ENCODE measurements at regions not wholly inside any gene's neighbourhood (a gene's known extent, or its start where the extent isn't known, plus 50 kb on each side); places are given as distances from the start of the nearest gene placed in this dataset.
"Not testable (repeated sequence)": the region's sequence is repeated elsewhere in the genome, so short reads cannot be mapped to it uniquely, and the experiment has no call there.

GRCh38 chr21:24545807-24546361, 1061.4 kb downstream of the MRPL39 start:
- H3K4me1 ChIP-seq (ENCODE audit: insufficient read depth, low read length) = no peaks in the 10 kb centered on the region

GRCh38 chr21:24514081-24514733, 1093.1 kb downstream of the MRPL39 start:
- H3K27ac ChIP-seq (ENCODE audit: low read length) = no peak overlapping the region
- H3K9ac ChIP-seq (ENCODE audit: low read depth, low read length) = no peak overlapping the region

More at GRCh38 chr21:24545807-24546361, 1061.4 kb downstream of the MRPL39 start:
- Histone ChIP-seq H3K36me3 (ENCODE audit: insufficient read depth, low read depth, low read length) (no peaks in the 10 kb centered on the region), H3K27ac (ENCODE audit: low read length) (no peak overlapping the region), H3K4me3 (ENCODE audit: low read length) (no peak overlapping the region), H3K9me3 (ENCODE audit: insufficient read depth, low read depth, low read length) (no peaks in the 10 kb centered on the region), H3K9ac (ENCODE audit: low read depth, low read length) (no peak overlapping the region), H3K27me3 (ENCODE audit: insufficient read depth, low read length) (no peaks in the 10 kb centered on the region)

GRCh38 chr21:24509131-24509530, 1098.2 kb downstream of the MRPL39 start:
- H3K4me1 ChIP-seq (ENCODE audit: insufficient read depth, low read length) = no peaks in the 10 kb centered on the region
- no peaks in the 10 kb centered on the region for H3K36me3 ChIP-seq (ENCODE audit: insufficient read depth, low read depth, low read length)
- H3K9ac ChIP-seq (ENCODE audit: low read depth, low read length) = no peak overlapping the region
- no peak overlapping the region for H3K27ac ChIP-seq (ENCODE audit: low read length)
- peaks cover 8% of the 10 kb centered on the region; the same call in 1 of the 2 replicates for H3K9me3 ChIP-seq (ENCODE audit: insufficient read depth, low read depth, low read length)
- no peaks in the 10 kb centered on the region for H3K27me3 ChIP-seq (ENCODE audit: insufficient read depth, low read length)
- no peak overlapping the region for H3K4me3 ChIP-seq (ENCODE audit: low read length)

More at GRCh38 chr21:24514081-24514733, 1093.1 kb downstream of the MRPL39 start:
- Histone ChIP-seq H3K4me3 (ENCODE audit: low read length) (no peak overlapping the region), H3K9me3 (ENCODE audit: insufficient read depth, low read depth, low read length) (no peaks in the 10 kb centered on the region), H3K27me3 (ENCODE audit: insufficient read depth, low read length) (no peaks in the 10 kb centered on the region), H3K36me3 (ENCODE audit: insufficient read depth, low read depth, low read length) (no peaks in the 10 kb centered on the region), H3K4me1 (ENCODE audit: insufficient read depth, low read length) (no peaks in the 10 kb centered on the region)

GRCh38 chr21:24486973-24487372, 1120.3 kb downstream of the MRPL39 start:
- Histone ChIP-seq H3K36me3 (ENCODE audit: insufficient read depth, low read depth, low read length) (no peaks in the 10 kb centered on the region), H3K27me3 (ENCODE audit: insufficient read depth, low read length) (no peaks in the 10 kb centered on the region), H3K9ac (ENCODE audit: low read depth, low read length) (no peak overlapping the region), H3K9me3 (ENCODE audit: insufficient read depth, low read depth, low read length) (no peaks in the 10 kb centered on the region), H3K4me3 (ENCODE audit: low read length) (no peak overlapping the region), H3K4me1 (ENCODE audit: insufficient read depth, low read length) (no peaks in the 10 kb centered on the region), H3K27ac (ENCODE audit: low read length) (no peak overlapping the region)

- H3K9me3 ChIP-seq (ENCODE audit: insufficient read depth, low read depth, low read length); H3K4me3 ChIP-seq (ENCODE audit: low read length); H3K4me1 ChIP-seq (ENCODE audit: insufficient read depth, low read length); H3K27me3 ChIP-seq (ENCODE audit: insufficient read depth, low read length); H3K27ac ChIP-seq (ENCODE audit: low read length); H3K36me3 ChIP-seq (ENCODE audit: insufficient read depth, low read depth, low read length); H3K9ac ChIP-seq (ENCODE audit: low read depth, low read length): not testable (repeated sequence)
Measured at GRCh38 chr21:24483361-24483760, 1123.9 kb downstream of the MRPL39 start.

- Histone ChIP-seq H3K9ac (ENCODE audit: low read depth, low read length) (no peak overlapping the region), H3K4me1 (ENCODE audit: insufficient read depth, low read length) (no peaks in the 10 kb centered on the region), H3K27ac (ENCODE audit: low read length) (no peak overlapping the region), H3K27me3 (ENCODE audit: insufficient read depth, low read length) (no peaks in the 10 kb centered on the region), H3K36me3 (ENCODE audit: insufficient read depth, low read depth, low read length) (no peaks in the 10 kb centered on the region), H3K4me3 (ENCODE audit: low read length) (no peak overlapping the region), H3K9me3 (ENCODE audit: insufficient read depth, low read depth, low read length) (no peaks in the 10 kb centered on the region)
Measured at GRCh38 chr21:24470852-24471251, 1136.4 kb downstream of the MRPL39 start.

GRCh38 chr21:24456358-24456757, 1150.9 kb downstream of the MRPL39 start:
- Histone ChIP-seq H3K27me3 (ENCODE audit: insufficient read depth, low read length) (no peaks in the 10 kb centered on the region), H3K36me3 (ENCODE audit: insufficient read depth, low read depth, low read length) (no peaks in the 10 kb centered on the region), H3K4me1 (ENCODE audit: insufficient read depth, low read length) (no peaks in the 10 kb centered on the region), H3K27ac (ENCODE audit: low read length) (no peak overlapping the region), H3K9me3 (ENCODE audit: insufficient read depth, low read depth, low read length) (no peaks in the 10 kb centered on the region), H3K9ac (ENCODE audit: low read depth, low read length) (no peak overlapping the region), H3K4me3 (ENCODE audit: low read length) (no peak overlapping the region)

GRCh38 chr21:24450119-24450518, 1157.2 kb downstream of the MRPL39 start:
- Histone ChIP-seq H3K9me3 (ENCODE audit: insufficient read depth, low read depth, low read length) (no peaks in the 10 kb centered on the region), H3K4me3 (ENCODE audit: low read length) (no peak overlapping the region), H3K4me1 (ENCODE audit: insufficient read depth, low read length) (no peaks in the 10 kb centered on the region), H3K36me3 (ENCODE audit: insufficient read depth, low read depth, low read length) (no peaks in the 10 kb centered on the region), H3K9ac (ENCODE audit: low read depth, low read length) (no peak overlapping the region), H3K27me3 (ENCODE audit: insufficient read depth, low read length) (no peaks in the 10 kb centered on the region), H3K27ac (ENCODE audit: low read length) (no peak overlapping the region)

GRCh38 chr21:24445517-24445916, 1161.8 kb downstream of the MRPL39 start:
- no peaks in the 10 kb centered on the region for H3K9me3 ChIP-seq (ENCODE audit: insufficient read depth, low read depth, low read length)
- no peak overlapping the region for H3K27ac ChIP-seq (ENCODE audit: low read length)
- no peaks in the 10 kb centered on the region for H3K4me1 ChIP-seq (ENCODE audit: insufficient read depth, low read length)
- no peaks in the 10 kb centered on the region for H3K27me3 ChIP-seq (ENCODE audit: insufficient read depth, low read length)
- H3K4me3 ChIP-seq (ENCODE audit: low read length) = no peak overlapping the region
- no peak overlapping the region for H3K9ac ChIP-seq (ENCODE audit: low read depth, low read length)
- H3K36me3 ChIP-seq (ENCODE audit: insufficient read depth, low read depth, low read length) = no peaks in the 10 kb centered on the region

- Histone ChIP-seq H3K9me3 (ENCODE audit: insufficient read depth, low read depth, low read length) (no peaks in the 10 kb centered on the region), H3K4me1 (ENCODE audit: insufficient read depth, low read length) (no peaks in the 10 kb centered on the region), H3K27ac (ENCODE audit: low read length) (no peak overlapping the region), H3K36me3 (ENCODE audit: insufficient read depth, low read depth, low read length) (no peaks in the 10 kb centered on the region), H3K4me3 (ENCODE audit: low read length) (no peak overlapping the region), H3K27me3 (ENCODE audit: insufficient read depth, low read length) (no peaks in the 10 kb centered on the region), H3K9ac (ENCODE audit: low read depth, low read length) (no peak overlapping the region)
Measured at GRCh38 chr21:24444736-24445135, 1162.5 kb downstream of the MRPL39 start.

- Histone ChIP-seq H3K4me1 (ENCODE audit: insufficient read depth, low read length) (no peaks in the 10 kb centered on the region), H3K4me3 (ENCODE audit: low read length) (no peak overlapping the region), H3K36me3 (ENCODE audit: insufficient read depth, low read depth, low read length) (no peaks in the 10 kb centered on the region), H3K9me3 (ENCODE audit: insufficient read depth, low read depth, low read length) (no peaks in the 10 kb centered on the region), H3K9ac (ENCODE audit: low read depth, low read length) (no peak overlapping the region), H3K27ac (ENCODE audit: low read length) (no peak overlapping the region), H3K27me3 (ENCODE audit: insufficient read depth, low read length) (no peaks in the 10 kb centered on the region)
Measured at GRCh38 chr21:24436236-24436635, 1171.0 kb downstream of the MRPL39 start.

- Histone ChIP-seq H3K36me3 (ENCODE audit: insufficient read depth, low read depth, low read length) (no peaks in the 10 kb centered on the region), H3K4me1 (ENCODE audit: insufficient read depth, low read length) (peaks cover 6% of the 10 kb centered on the region; the same call in 1 of the 2 replicates), H3K27ac (ENCODE audit: low read length) (no peak overlapping the region), H3K9me3 (ENCODE audit: insufficient read depth, low read depth, low read length) (no peaks in the 10 kb centered on the region), H3K4me3 (ENCODE audit: low read length) (no peak overlapping the region), H3K9ac (ENCODE audit: low read depth, low read length) (no peak overlapping the region), H3K27me3 (ENCODE audit: insufficient read depth, low read length) (peaks cover 11% of the 10 kb centered on the region)
Measured at GRCh38 chr21:24428591-24429199, 1178.6 kb downstream of the MRPL39 start.
